SK-N-SH (cell line): ENCODE measurements at regions not wholly inside any gene's neighbourhood (a gene's known extent, or its start where the extent isn't known, plus 50 kb on each side); places are given as distances from the start of the nearest gene placed in this dataset.

ENCODE experiments used
- CTCF ChIA-PET: fragments of 300-600, 350-600 bp; formaldehyde crosslinking; extraction: SDS; loops from one replicate; lab custom pipeline; 2021; lab: Yijun Ruan, JAX
- POLR2A ChIA-PET: fragments of 350-600 bp; sonication (Branson Sonifier 250); formaldehyde crosslinking; extraction: SDS; loops from one replicate; lab custom pipeline; 2020; ENCODE audit warnings: antibody characterized with exemption, inconsistent platforms; lab: Yijun Ruan, JAX
- DNase-seq: peaks from one replicate; pipeline ENCODE4 v3.0.0; 2012
- H2AFZ ChIP-seq: fragments of 200-600 bp; sonication (generic); 2 replicates; pipeline ENCODE4 v1.8.1; 2016; ENCODE audit warnings: antibody characterized with exemption, mild to moderate bottlenecking, low read depth
- H3F3A ChIP-seq: fragments of 200-600 bp; sonication (generic); replicated peaks from 2 replicates; pipeline ENCODE3; 2016; ENCODE audit warnings: antibody characterized with exemption, mild to moderate bottlenecking; ENCODE audit not compliant: insufficient read depth
- H3K27ac ChIP-seq, 2 experiments: fragments of 200-500 bp in 1 of 2; fragments of 200-600 bp in 1 of 2; sonication (Bioruptor generic) in 1 of 2; sonication (generic), shearing (Covaris generic) in 1 of 2; 2 replicates each; pipeline versions ENCODE4 v1.5.1 to v1.6.1; 2014 to 2016; ENCODE audit warnings: low read depth in 2 of 2, inconsistent platforms in 1 of 2, low read length in 1 of 2, mild to moderate bottlenecking in 1 of 2, mixed read lengths in 1 of 2
- H3K27me3 ChIP-seq: fragments of 200-600 bp; sonication (generic), shearing (Covaris generic); 2 replicates; pipeline ENCODE4 v1.6.1; 2016; ENCODE audit warnings: mixed run types; ENCODE audit not compliant: insufficient read depth
- H3K36me3 ChIP-seq, 2 experiments: fragments of 200-500 bp in 1 of 2; fragments of 200-600 bp in 1 of 2; sonication (Bioruptor generic) in 1 of 2; sonication (generic) in 1 of 2; replicated peaks in 1 of 2; 2 replicates each; pipeline versions ENCODE3 to v1.5.1; 2014 to 2016; ENCODE audit warnings: low read length in 1 of 2, mild to moderate bottlenecking in 1 of 2; ENCODE audit not compliant: insufficient read depth in 2 of 2, control insufficient read depth in 1 of 2
- H3K4me1 ChIP-seq, 2 experiments: fragments of 200-500 bp in 1 of 2; fragments of 200-600 bp in 1 of 2; sonication (Bioruptor generic) in 1 of 2; sonication (generic), shearing (Covaris generic) in 1 of 2; 2 replicates each; pipeline versions ENCODE4 v1.5.1 to v1.6.1; 2014 to 2016; ENCODE audit warnings: low read depth in 1 of 2, low read length in 1 of 2, mixed run types in 1 of 2; ENCODE audit not compliant: insufficient read depth in 2 of 2, control insufficient read depth in 1 of 2
- H3K4me2 ChIP-seq: fragments of 200-600 bp; sonication (generic), shearing (Covaris generic); 2 replicates; pipeline ENCODE4 v1.6.1; 2017; ENCODE audit warnings: mixed run types
- H3K4me3 ChIP-seq, 2 experiments: fragments of 200-500 bp in 1 of 2; fragments of 200-600 bp in 1 of 2; sonication (Bioruptor generic) in 1 of 2; sonication (generic), shearing (Covaris generic) in 1 of 2; 2 replicates each; pipeline versions ENCODE4 v1.5.1 to v1.8.1; 2014 to 2016; ENCODE audit warnings: low read depth in 2 of 2, inconsistent platforms in 1 of 2, low read length in 1 of 2, mild to moderate bottlenecking in 1 of 2, mixed read lengths in 1 of 2, moderate library complexity in 1 of 2
- H3K79me2 ChIP-seq: fragments of 200-600 bp; sonication (generic); 2 replicates; pipeline ENCODE4 v1.8.1; 2017; ENCODE audit warnings: mild to moderate bottlenecking; ENCODE audit not compliant: insufficient read depth
- H3K9ac ChIP-seq: fragments of 200-600 bp; sonication (generic); 2 replicates; pipeline ENCODE4 v1.6.1; 2017; ENCODE audit warnings: mixed run types
- H3K9me2 ChIP-seq: fragments of 200-600 bp; sonication (generic); 2 replicates; pipeline ENCODE4 v1.6.1; 2017; ENCODE audit warnings: mixed run types
- H3K9me3 ChIP-seq: fragments of 200-600 bp; sonication (generic); 2 replicates; pipeline ENCODE4 v1.6.1; 2017; ENCODE audit warnings: mixed run types, mild to moderate bottlenecking, moderate library complexity
- H4K20me1 ChIP-seq: fragments of 200-600 bp; sonication (generic); 2 replicates; pipeline ENCODE4 v1.6.1; 2017; ENCODE audit warnings: mild to moderate bottlenecking, mixed run types; ENCODE audit not compliant: insufficient read depth
- FOSL2 ChIP-seq: IDR thresholded peaks from 2 replicates; pipeline ENCODE4 v1.4.0; 2012; ENCODE audit warnings: low read depth, mild to moderate bottlenecking, moderate library complexity, borderline replicate concordance
- GABPA ChIP-seq: IDR thresholded peaks from 2 replicates; pipeline ENCODE4 v1.4.0; 2012; ENCODE audit warnings: low read depth, mild to moderate bottlenecking
- JUND ChIP-seq: IDR thresholded peaks from 2 replicates; pipeline ENCODE4 v1.4.0; 2012
- MEF2A ChIP-seq: IDR thresholded peaks from 2 replicates; pipeline ENCODE4 v1.4.0; 2012; ENCODE audit warnings: low read depth, borderline replicate concordance
- NRF1 ChIP-seq: IDR thresholded peaks from 2 replicates; pipeline ENCODE4 v1.6.1; 2012; ENCODE audit warnings: low read depth, mild to moderate bottlenecking, low read length
- POLR2AphosphoS5 ChIP-seq: IDR thresholded peaks from 2 replicates; pipeline ENCODE4 v1.6.1; 2012; ENCODE audit warnings: low read depth, low read length
- RCOR1 ChIP-seq: fragments of 150-350 bp; IDR thresholded peaks from 2 replicates; pipeline ENCODE4 v1.6.1; 2017; ENCODE audit warnings: antibody characterized with exemption, low read length
- RFX5 ChIP-seq: IDR thresholded peaks from 2 replicates; pipeline ENCODE4 v1.6.1; 2012; ENCODE audit warnings: mild to moderate bottlenecking, improper control_type of control experiment, low read length
- RXRA ChIP-seq: IDR thresholded peaks from 2 replicates; pipeline ENCODE4 v1.4.0; 2012; ENCODE audit warnings: low read depth, mild to moderate bottlenecking, borderline replicate concordance
- SIN3A ChIP-seq: IDR thresholded peaks from 2 replicates; pipeline ENCODE4 v1.6.1; 2012; ENCODE audit warnings: low read depth, mild to moderate bottlenecking, low read length, moderate library complexity, borderline replicate concordance
- TAF1 ChIP-seq: IDR thresholded peaks from 2 replicates; pipeline ENCODE4 v1.6.1; 2012; ENCODE audit warnings: low read depth, mild to moderate bottlenecking, low read length, moderate library complexity, borderline replicate concordance
- TCF12 ChIP-seq: IDR thresholded peaks from 2 replicates; pipeline ENCODE4 v1.4.0; 2012
- YY1 ChIP-seq: IDR thresholded peaks from 2 replicates; pipeline ENCODE4 v1.4.0; 2012; ENCODE audit warnings: low read depth, mild to moderate bottlenecking
- WGBS: methylation state at CpG from one replicate; pipeline ENCODE4 v1.1.6; 2017; ENCODE audit warnings: low lambda C conversion rate; 5-methylcytosine and 5-hydroxymethylcytosine counted together
- TF ChIP-seq, protein P1 (sequence below): IDR thresholded peaks from 2 replicates; pipeline ENCODE4; 2012
- TF ChIP-seq, protein P2 (sequence below): fragments of 150-350 bp; IDR thresholded peaks from 2 replicates; pipeline ENCODE4 v1.6.1; 2017; ENCODE audit warnings: antibody characterized with exemption, low read length, low read depth, borderline replicate concordance
- TF ChIP-seq, protein P3 (sequence below): IDR thresholded peaks from 2 replicates; pipeline ENCODE4 v1.4.0; 2012; ENCODE audit warnings: low read depth
- TF ChIP-seq, protein P4 (sequence below): fragments of 150-350 bp; IDR thresholded peaks from 2 replicates; pipeline ENCODE4 v1.6.1; 2016; ENCODE audit warnings: mild to moderate bottlenecking, low read depth, low read length
- TF ChIP-seq, protein P5 (sequence below): fragments of 200-600 bp; sonication (generic); IDR thresholded peaks from 2 replicates; pipeline ENCODE4 v1.6.1; 2017; ENCODE audit warnings: antibody characterized with exemption, mild to moderate bottlenecking, moderate library complexity

DNA sequence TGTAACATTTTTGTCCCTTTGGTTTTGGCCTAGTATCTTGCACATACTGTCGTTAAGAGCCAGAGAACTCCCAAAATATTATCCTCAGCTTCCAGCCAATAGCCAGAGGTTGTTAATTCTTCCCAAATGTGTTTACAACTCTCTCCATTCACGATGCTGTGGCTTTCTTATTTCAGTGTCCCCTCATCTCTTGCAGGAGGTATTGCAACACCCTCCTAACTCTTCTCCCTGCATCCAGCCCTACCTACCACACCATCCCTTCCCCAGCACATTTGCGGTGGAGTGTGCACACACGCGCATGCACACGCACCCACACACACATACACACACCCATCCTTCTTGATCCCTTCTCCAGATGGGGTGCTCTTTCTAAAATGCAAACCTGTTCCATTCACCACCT, 75.6 kb upstream of the LMO2 start:
- ChIA-PET CTCF (interaction anchor here (0.6 to 1.7 kb wide), 3 partner anchors 132 to 160 kb away, joined by 3 to 6 read pairs (median 3); no protein-coding TSS in a partner anchor), POLR2A (no interaction called here)
- H3K9ac ChIP-seq: no peak overlapping the region
- H3K4me1 ChIP-seq: peaks cover 0 to 6% of the 10 kb centered on the region in 2 experiments; a peak in 1 of 4 replicates
- no peak for DNase-seq
- TF ChIP-seq, protein P1, sequence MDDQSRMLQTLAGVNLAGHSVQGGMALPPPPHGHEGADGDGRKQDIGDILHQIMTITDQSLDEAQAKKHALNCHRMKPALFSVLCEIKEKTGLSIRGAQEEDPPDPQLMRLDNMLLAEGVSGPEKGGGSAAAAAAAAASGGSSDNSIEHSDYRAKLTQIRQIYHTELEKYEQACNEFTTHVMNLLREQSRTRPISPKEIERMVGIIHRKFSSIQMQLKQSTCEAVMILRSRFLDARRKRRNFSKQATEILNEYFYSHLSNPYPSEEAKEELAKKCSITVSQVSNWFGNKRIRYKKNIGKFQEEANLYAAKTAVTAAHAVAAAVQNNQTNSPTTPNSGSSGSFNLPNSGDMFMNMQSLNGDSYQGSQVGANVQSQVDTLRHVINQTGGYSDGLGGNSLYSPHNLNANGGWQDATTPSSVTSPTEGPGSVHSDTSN: no peak
- TF ChIP-seq TAF1 (no peak), GABPA (no peak), POLR2AphosphoS5 (no peak), SIN3A (no peak), MEF2A (no peak), RCOR1 (no peak)
- TF ChIP-seq, protein P2, sequence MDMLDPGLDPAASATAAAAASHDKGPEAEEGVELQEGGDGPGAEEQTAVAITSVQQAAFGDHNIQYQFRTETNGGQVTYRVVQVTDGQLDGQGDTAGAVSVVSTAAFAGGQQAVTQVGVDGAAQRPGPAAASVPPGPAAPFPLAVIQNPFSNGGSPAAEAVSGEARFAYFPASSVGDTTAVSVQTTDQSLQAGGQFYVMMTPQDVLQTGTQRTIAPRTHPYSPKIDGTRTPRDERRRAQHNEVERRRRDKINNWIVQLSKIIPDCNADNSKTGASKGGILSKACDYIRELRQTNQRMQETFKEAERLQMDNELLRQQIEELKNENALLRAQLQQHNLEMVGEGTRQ: no peak
- TF ChIP-seq, protein P3, sequence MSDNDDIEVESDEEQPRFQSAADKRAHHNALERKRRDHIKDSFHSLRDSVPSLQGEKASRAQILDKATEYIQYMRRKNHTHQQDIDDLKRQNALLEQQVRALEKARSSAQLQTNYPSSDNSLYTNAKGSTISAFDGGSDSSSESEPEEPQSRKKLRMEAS: no peak
- TF ChIP-seq, protein P4, sequence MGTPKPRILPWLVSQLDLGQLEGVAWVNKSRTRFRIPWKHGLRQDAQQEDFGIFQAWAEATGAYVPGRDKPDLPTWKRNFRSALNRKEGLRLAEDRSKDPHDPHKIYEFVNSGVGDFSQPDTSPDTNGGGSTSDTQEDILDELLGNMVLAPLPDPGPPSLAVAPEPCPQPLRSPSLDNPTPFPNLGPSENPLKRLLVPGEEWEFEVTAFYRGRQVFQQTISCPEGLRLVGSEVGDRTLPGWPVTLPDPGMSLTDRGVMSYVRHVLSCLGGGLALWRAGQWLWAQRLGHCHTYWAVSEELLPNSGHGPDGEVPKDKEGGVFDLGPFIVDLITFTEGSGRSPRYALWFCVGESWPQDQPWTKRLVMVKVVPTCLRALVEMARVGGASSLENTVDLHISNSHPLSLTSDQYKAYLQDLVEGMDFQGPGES: no peak
- H3K27me3 ChIP-seq: peaks cover 14% of the 10 kb centered on the region; the same call in 1 of the 2 replicates
- H3K79me2 ChIP-seq: no peaks in the 10 kb centered on the region
- no peak overlapping the region for H3K4me3 ChIP-seq
- H4K20me1 ChIP-seq: no peaks in the 10 kb centered on the region
- H3K9me2 ChIP-seq: no peaks in the 10 kb centered on the region
- no peaks in the 10 kb centered on the region for H3K36me3 ChIP-seq
- WGBS: 72% methylated on average over 6 of the region's 6 CpGs
- H3K4me2 ChIP-seq: no peak overlapping the region
- H3F3A ChIP-seq: no peaks in the 10 kb centered on the region
- H3K27ac ChIP-seq: no peak overlapping the region
- no peaks in the 10 kb centered on the region for H3K9me3 ChIP-seq
- H2AFZ ChIP-seq: no peak overlapping the region

DNA sequence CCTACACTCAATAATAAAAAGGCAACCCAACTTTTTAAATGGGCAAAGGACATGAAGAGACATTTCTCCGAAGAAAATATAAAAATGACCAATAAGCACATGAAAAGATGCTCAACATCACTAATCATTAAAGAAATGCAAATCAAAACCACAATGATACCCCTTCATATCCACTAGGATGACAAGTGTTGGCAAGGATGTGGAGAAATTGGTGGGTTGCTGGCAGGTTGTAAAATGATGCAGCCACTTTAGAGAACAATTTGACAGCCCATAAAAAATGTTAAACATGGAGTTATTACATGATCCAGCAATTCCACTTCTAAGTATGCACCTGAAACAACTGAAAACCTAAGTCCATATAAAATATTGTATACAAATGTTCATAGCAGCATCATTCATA, 73.2 kb upstream of the LMO2 start:
- TF ChIP-seq RFX5: no peak
- no peak for TF ChIP-seq GABPA
- no peak for TF ChIP-seq SIN3A
- no peak for TF ChIP-seq RXRA
- TF ChIP-seq TCF12: no peak
- TF ChIP-seq NRF1: no peak
- no peak for TF ChIP-seq TAF1
- no peak for TF ChIP-seq MEF2A
- no peak for TF ChIP-seq FOSL2
- TF ChIP-seq JUND: no peak
- TF ChIP-seq, protein P5, sequence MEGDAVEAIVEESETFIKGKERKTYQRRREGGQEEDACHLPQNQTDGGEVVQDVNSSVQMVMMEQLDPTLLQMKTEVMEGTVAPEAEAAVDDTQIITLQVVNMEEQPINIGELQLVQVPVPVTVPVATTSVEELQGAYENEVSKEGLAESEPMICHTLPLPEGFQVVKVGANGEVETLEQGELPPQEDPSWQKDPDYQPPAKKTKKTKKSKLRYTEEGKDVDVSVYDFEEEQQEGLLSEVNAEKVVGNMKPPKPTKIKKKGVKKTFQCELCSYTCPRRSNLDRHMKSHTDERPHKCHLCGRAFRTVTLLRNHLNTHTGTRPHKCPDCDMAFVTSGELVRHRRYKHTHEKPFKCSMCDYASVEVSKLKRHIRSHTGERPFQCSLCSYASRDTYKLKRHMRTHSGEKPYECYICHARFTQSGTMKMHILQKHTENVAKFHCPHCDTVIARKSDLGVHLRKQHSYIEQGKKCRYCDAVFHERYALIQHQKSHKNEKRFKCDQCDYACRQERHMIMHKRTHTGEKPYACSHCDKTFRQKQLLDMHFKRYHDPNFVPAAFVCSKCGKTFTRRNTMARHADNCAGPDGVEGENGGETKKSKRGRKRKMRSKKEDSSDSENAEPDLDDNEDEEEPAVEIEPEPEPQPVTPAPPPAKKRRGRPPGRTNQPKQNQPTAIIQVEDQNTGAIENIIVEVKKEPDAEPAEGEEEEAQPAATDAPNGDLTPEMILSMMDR: no peak
- no peak for TF ChIP-seq YY1
- TF ChIP-seq, protein P4: no peak
- TF ChIP-seq, protein P3: no peak
- H4K20me1 ChIP-seq: no peaks in the 10 kb centered on the region
- no peak overlapping the region for H2AFZ ChIP-seq
- H3F3A ChIP-seq: no peaks in the 10 kb centered on the region
- H3K36me3 ChIP-seq: no peaks in the 10 kb centered on the region
- no peak overlapping the region for H3K27ac ChIP-seq
- 76% methylated on average over 1 of the region's 1 CpG for WGBS
- CTCF ChIA-PET: interaction anchor here (1.1 to 1.4 kb wide), 3 partner anchors 12 to 130 kb away, joined by 3 to 7 read pairs (median 3); no protein-coding TSS in a partner anchor
- peaks cover 21% of the 10 kb centered on the region; the same call in 1 of the 2 replicates for H3K27me3 ChIP-seq
- no peak overlapping the region for H3K9ac ChIP-seq
- no peaks in the 10 kb centered on the region for H3K4me1 ChIP-seq
- no peaks in the 10 kb centered on the region for H3K9me3 ChIP-seq
- POLR2A ChIA-PET: no interaction called here
- H3K4me3 ChIP-seq: no peak overlapping the region
- no peaks in the 10 kb centered on the region for H3K9me2 ChIP-seq
- no peaks in the 10 kb centered on the region for H3K79me2 ChIP-seq
- H3K4me2 ChIP-seq: no peak overlapping the region
- DNase-seq: no peak
